Heart left ventricle (tissue), 16 donors: ENCODE measurements at regions not wholly inside any gene's neighbourhood (a gene's known extent, or its start where the extent isn't known, plus 50 kb on each side); places are given as distances from the start of the nearest gene placed in this dataset.

Source experiments
- ATAC-seq, 4 donors: fragments of 200-7000 bp; cut with Tn5 transposase; one replicate each; pipeline ENCODE4 v1.9.1; 2020 to 2022; ENCODE audit warnings: moderate library complexity in 4 of 4, mild to moderate bottlenecking in 3 of 4, moderate number of reproducible peaks in 1 of 4
- DNase-seq, 5 donors: peaks; one replicate each; pipeline ENCODE4 v3.0.0-alpha.2; 2020
- H3K27ac ChIP-seq, 12 donors: fragments of 200-600 bp; sonication (generic) in 4 of 12; one replicate each; pipeline versions ENCODE4 v1.5.0 to v1.8.0; 2016 to 2022; ENCODE audit warnings: mild to moderate bottlenecking in 2 of 12
- H3K27me3 ChIP-seq, 9 donors: fragments of 200-600 bp; sonication (generic) in 2 of 9; one replicate each; pipeline versions ENCODE4 v1.5.1 to v1.8.0; 2016 to 2022; ENCODE audit warnings: mild to moderate bottlenecking in 3 of 9
- H3K36me3 ChIP-seq, 9 donors: fragments of 200-600 bp; sonication (generic) in 2 of 9; one replicate each; pipeline versions ENCODE4 v1.5.0 to v1.8.0; 2018 to 2022; ENCODE audit warnings: mild to moderate bottlenecking in 2 of 9
- H3K4me1 ChIP-seq, 12 donors: fragments of 200-600 bp; sonication (generic) in 4 of 12; one replicate each; pipeline versions ENCODE4 v1.5.0 to v1.8.0; 2016 to 2022; ENCODE audit warnings: mild to moderate bottlenecking in 3 of 12
- H3K4me3 ChIP-seq, 12 donors: fragments of 200-600 bp; sonication (generic) in 4 of 12; one replicate each; pipeline versions ENCODE4 v1.5.0 to v1.8.0; 2017 to 2022; ENCODE audit warnings: mild to moderate bottlenecking in 9 of 12, moderate library complexity in 4 of 12
- H3K9me3 ChIP-seq, 12 donors: fragments of 200-600 bp; sonication (generic) in 4 of 12; one replicate each; pipeline versions ENCODE4 v1.5.0 to v1.8.0; 2016 to 2022; ENCODE audit warnings: mild to moderate bottlenecking in 1 of 12
- CTCF ChIP-seq, 12 donors: fragments of 200-600 bp; sonication (generic) in 4 of 12; IDR thresholded peaks; one replicate each; pipeline versions ENCODE4 v1.5.0 to v1.8.0; 2018 to 2022; ENCODE audit warnings: antibody characterized with exemption in 12 of 12, mild to moderate bottlenecking in 5 of 12
- POLR2A ChIP-seq, 2 donors: fragments of 450-650 bp; IDR thresholded peaks; one replicate each; pipeline ENCODE4 v1.6.1; 2017; ENCODE audit warnings: antibody characterized with exemption in 2 of 2, mild to moderate bottlenecking in 2 of 2, moderate library complexity in 2 of 2
- WGBS, 4 donors: extraction: QIAGEN DNeasy Blood & Tissue Kit in 2 of 4; methylation state at CpG; one replicate each; pipeline versions ENCODE4 v1.1.5 to v1.1.7; 2013 to 2018; 5-methylcytosine and 5-hydroxymethylcytosine counted together
- intact Hi-C, 10 donors: fragments of 100-400 bp; cut with DNase I; formaldehyde crosslinking; loops; one replicate each; pipeline versions ENCODE4 v1.11.1 to v1.14.2; 2022
- donor health status: ischemic (EF 13 %, LVEDD 7.1; RV severe dilation, severe dysfunction).
- donor health status: healthy with polysubstance abuse.
- donor health status: DM: no; HTN: yes; CAD: no.
- donor health status: DM: no; HTN: no; CAD: no.
- donor health status: ischemic (EF 25% LVEDD 6.9; RV normal size, moderate dysfunction).
- donor health status: ischemic (EF 25% LVEDD 5.7; RV mildly dilated, moderate dysfunction).
- donor health status: healthy.
- donor health status: DM: yes; HTN: yes; CAD: no.
- donor health status: ischemic (EF 35%, LVEDD 5.7; RV mildly dilated, moderate dysfunction).
- donor health status: nonischemic (EF 11% LVEDD 7.7; RV severe dilation, severe dysfunction).
- donor health status: DM: yes; HTN: yes; CAD: no.
- donor health status: PGD.
- donor health status: ischemic (EF 29% LVEDD 5.4; RV normal size, mild dysfunction).
- donor health status: nonischemic (EF 23%, LVEDD 6.1; RV moderate dilation, normal function).

GRCh38 chr13:40410315-40410714, 256.1 kb downstream of the FOXO1 start:
- ATAC-seq, result peak in 1 of 4 donors; percentile 17
- TF ChIP-seq POLR2A (IDR thresholded peaks at IDR 0.05), result no peak
- TF ChIP-seq CTCF (IDR thresholded peaks at IDR 0.05), result no peak
- intact Hi-C loops, result no loop called here
- Histone ChIP-seq H3K4me1 (peaks cover 0 to 15% (median 9%) of the 10 kb centered on the region in 12 donors), H3K27ac (peak overlapping the region in 7 of 12 donors; percentile 12 to 60 (median 47)), H3K27me3 (no peaks in the 10 kb centered on the region), H3K9me3 (peaks cover 0 to 5% (median 0%) of the 10 kb centered on the region in 12 donors), H3K36me3 (no peaks in the 10 kb centered on the region), H3K4me3 (no peak overlapping the region)
- WGBS, 4 donors, result 98 to 100% (median 99%) methylated on average over 1 of the region's 1 CpG
- DNase-seq, result no peak

GRCh38 chr13:40420160-40420740, 246.2 kb downstream of the FOXO1 start:
- H3K9me3 ChIP-seq, result no peaks in the 10 kb centered on the region
- H3K4me1 ChIP-seq, result no peaks in the 10 kb centered on the region
- no peaks in the 10 kb centered on the region for H3K36me3 ChIP-seq
- no peak overlapping the region for H3K4me3 ChIP-seq
- DNase-seq (no peak), ATAC-seq (no peak)
- TF ChIP-seq POLR2A (IDR thresholded peaks at IDR 0.05) (no peak), CTCF (IDR thresholded peaks at IDR 0.05) (peak in 1 of 12 donors; percentile 7)
- 73 to 84% (median 81%) methylated on average over 6 of the region's 6 CpGs for WGBS, 4 donors
- intact Hi-C loops, result no loop called here
- H3K27ac ChIP-seq, result no peak overlapping the region
- H3K27me3 ChIP-seq, result no peaks in the 10 kb centered on the region

GRCh38 chr13:40422588-40423235, 243.7 kb downstream of the FOXO1 start:
- no peaks in the 10 kb centered on the region for H3K36me3 ChIP-seq
- H3K27me3 ChIP-seq, result no peaks in the 10 kb centered on the region
- intact Hi-C loops, result no loop called here
- H3K4me3 ChIP-seq, result no peak overlapping the region
- DNase-seq (no peak), ATAC-seq (no peak)
- H3K4me1 ChIP-seq, result no peaks in the 10 kb centered on the region
- TF ChIP-seq CTCF (IDR thresholded peaks at IDR 0.05) (no peak), POLR2A (IDR thresholded peaks at IDR 0.05) (no peak)
- no peaks in the 10 kb centered on the region for H3K9me3 ChIP-seq
- WGBS, 4 donors, result 82 to 92% (median 91%) methylated on average over 4 of the region's 4 CpGs
- no peak overlapping the region for H3K27ac ChIP-seq

- H3K4me1 ChIP-seq, result peaks cover 0 to 21% (median 9%) of the 10 kb centered on the region in 12 donors
- H3K27ac ChIP-seq, result no peak overlapping the region
- no peaks in the 10 kb centered on the region for H3K27me3 ChIP-seq
- peak in 2 of 4 donors; percentile 13 to 35 for ATAC-seq
- TF ChIP-seq POLR2A (IDR thresholded peaks at IDR 0.05) (no peak), CTCF (IDR thresholded peaks at IDR 0.05) (no peak)
- intact Hi-C loops, result no loop called here
- H3K9me3 ChIP-seq, result no peaks in the 10 kb centered on the region
- H3K4me3 ChIP-seq, result no peak overlapping the region
- no peaks in the 10 kb centered on the region for H3K36me3 ChIP-seq
- no peak for DNase-seq
- WGBS, 4 donors, result 93 to 100% (median 96%) methylated on average over 1 of the region's 1 CpG
Observed at GRCh38 chr13:40428354-40428753, 238.1 kb downstream of the FOXO1 start.
